NCI-H187 (cell line): ENCODE measurements at regions not wholly inside any gene's neighbourhood (a gene's known extent, or its start where the extent isn't known, plus 50 kb on each side); places are given as distances from the start of the nearest gene placed in this dataset.

ENCODE experiments used
- DNase-seq, 2 experiments: peaks; one replicate each; lab custom pipeline; 2025; lab: John Stamatoyannopoulos, UW

DNA sequence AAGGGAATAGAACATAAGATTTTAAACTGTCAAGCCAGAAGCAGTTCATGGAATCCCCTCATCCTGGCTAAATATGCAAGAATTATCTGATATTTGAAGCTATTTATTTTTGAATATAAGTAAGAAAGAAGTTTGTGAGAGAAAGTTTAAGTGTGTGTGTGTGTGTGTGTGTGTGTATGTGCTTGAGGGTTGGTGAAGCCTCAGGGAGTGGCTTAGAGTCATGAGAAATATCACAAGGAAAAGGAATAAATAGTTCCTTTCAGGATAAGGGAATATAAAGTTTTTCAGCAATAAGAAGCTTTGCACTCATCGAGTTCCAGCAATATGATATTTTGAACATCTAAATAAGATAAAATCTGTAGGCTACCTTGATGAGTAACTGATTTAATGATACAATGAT, 359.6 kb downstream of the MEIS1 start:
- no peak for DNase-seq

DNA sequence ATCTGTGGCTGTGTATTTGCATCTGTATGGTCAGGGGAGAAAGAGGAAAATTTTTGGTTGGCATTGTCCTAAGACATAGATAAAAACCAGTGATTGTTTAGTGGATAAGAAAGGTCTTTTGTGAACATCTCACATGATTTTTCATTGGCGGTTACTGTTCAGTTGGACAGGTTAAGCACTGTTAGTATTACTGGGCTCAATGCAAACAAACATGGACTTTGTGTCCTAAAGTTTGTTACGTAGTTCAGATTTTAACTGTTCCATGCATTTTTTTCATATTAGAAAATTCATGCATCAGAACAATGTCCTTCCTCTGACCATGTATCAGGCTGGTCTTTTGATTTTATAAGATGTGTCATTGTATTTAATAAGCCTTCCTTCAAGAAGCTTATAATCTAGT, 368.0 kb downstream of the MEIS1 start:
- DNase-seq: no peak

DNA sequence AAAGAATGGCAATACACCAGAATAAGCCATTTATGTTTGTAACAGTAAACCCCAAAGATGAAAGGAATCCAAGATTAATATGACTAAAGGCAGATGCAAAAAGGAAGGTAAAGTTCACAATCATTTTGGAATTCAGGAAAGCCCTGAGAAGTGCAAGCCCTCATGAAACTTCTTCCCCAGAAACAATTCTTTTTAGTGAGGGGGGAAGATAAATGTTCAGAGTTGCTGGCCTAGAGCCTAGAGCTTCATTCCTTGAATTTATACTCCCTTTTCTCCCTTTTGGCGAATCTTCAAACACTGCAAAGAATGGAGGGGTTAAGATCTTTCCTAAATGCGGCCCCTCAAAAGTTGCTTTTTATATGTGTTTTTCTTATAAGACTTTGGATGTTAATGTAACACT, 368.8 kb downstream of the MEIS1 start:
- no peak for DNase-seq

DNA sequence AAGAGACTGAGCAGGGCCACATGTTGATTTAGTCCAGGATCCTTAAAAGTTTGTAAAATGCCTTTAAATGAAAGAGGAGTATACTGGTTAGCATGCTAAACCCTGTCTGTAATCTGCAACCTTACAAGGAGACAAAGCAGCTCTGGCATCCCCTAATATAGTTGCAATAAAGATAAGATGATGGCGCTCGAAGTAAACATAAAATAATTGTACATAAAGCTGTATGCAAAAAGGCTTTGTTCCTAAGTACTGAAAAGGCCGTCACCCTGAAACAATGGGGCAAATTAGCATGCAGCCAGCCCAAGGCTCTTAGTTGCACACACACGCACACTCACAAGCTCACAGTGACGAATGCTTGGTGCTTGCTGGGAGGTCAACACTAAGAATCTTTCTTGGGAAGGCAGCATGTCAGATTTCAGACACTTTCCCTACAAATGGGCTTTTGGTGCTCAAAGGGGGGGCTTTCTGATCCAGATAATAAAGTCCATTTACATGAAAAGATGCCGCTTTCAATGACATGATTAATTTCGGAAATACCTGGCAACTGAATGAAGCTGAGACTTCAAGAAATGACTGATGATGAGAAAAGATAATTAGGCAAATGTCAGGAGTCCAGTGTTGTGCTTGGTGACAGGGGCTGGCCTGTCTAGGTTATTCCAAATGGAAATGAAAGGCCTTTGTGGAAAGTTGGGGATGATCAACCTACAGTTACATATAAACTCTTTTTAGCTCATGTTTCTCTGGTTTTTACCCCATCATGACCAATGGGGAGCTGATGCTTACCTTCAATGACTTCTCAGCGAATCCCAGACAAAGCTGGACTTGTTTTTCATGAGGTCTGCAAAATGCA, 370.3 kb downstream of the MEIS1 start:
- DNase-seq: no peak

DNA sequence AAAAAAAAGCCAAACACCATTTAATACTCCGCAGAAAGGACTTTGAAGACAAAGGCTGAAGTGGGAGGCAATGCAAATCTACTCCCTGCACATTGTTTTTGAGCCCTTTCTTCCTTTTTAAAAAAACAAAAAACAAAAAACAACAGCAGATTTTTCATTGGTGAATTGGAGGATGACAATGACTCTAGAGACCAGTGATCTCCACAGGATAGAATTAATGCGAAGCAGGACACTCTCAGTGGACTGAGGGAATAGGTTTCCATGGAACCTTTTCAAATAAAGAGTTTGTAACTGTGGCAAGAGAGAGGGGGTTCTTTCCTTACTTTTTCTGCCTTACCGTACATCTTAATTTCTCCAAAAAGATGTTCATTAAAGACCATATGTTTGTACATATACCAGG, 371.0 kb downstream of the MEIS1 start:
- DNase-seq: no peak

DNA sequence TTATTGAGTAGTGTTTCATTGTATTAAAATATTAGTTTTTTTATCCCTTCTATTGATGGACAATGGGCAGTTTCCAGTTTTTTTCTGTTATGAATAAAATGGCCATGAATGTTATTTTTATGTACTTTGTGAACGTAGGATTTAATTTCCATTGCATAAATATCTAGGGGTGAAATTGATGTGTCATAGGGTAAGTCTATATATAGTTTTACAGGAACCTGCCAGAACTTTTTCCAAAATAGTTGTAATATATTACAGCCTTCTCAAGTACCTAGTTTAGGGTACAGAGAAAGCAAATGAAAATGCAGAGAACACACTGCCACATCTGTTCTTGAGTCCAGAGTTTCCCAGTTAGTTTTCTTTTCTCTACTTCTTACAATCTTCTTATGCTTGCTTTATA, 378.6 kb downstream of the MEIS1 start:
- no peak for DNase-seq

DNA sequence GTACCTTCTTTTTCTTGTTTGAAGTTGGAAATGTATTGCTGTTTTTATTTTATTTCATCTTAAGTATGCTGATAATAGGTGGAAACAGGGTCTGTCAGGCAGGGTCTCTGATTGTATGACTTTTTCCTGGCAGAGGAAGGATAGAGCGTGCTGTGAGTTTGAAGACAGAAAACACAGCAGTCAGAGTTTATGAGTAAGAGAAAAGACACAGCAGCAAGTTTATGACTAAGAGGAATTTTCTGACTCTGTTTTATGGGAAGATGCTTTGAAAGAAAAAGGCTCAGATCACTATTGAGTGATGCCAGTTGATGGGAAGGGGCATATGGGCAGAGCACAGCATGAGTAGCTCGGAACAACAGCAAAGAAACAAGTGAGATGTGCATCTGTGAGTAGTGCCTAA, 379.1 kb downstream of the MEIS1 start:
- no peak for DNase-seq

DNA sequence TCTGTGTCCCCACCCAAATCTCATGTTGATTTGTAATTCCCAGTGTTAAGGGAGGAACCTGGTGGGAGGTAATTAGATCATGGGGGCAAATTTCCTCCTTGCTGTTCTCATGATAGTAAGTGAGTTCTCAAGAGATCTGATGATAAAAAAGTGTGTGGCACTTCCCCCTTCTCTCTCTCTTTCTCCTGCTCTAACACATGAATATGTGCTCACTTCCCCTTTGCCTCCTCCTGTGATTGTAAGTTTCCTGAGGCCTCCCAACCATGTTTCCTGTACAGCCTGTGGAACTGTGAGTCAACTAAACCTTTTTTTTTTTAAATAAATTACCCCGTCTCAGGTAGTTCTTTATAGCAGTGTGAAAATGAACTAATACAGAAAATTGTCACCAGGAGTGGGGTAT, 380.0 kb downstream of the MEIS1 start:
- no peak for DNase-seq

DNA sequence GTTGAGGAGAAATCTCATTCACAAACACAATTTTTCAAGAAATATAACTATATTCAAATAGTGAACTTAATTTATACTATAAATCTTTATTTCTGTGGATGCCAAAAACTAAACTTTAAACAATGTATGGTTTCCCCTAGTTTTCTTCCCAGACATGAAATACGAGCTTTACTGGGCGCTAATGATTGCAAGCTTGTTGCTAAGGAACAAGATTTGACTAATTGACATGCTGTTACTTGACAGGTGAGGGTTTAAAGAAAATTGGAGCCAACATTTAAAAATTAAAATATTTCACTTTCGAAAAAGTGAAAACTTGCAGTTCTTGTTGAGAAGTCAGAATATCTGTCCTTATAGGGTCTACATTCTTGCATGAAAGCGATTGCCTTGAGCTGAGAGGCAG, 381.0 kb downstream of the MEIS1 start:
- no peak for DNase-seq

DNA sequence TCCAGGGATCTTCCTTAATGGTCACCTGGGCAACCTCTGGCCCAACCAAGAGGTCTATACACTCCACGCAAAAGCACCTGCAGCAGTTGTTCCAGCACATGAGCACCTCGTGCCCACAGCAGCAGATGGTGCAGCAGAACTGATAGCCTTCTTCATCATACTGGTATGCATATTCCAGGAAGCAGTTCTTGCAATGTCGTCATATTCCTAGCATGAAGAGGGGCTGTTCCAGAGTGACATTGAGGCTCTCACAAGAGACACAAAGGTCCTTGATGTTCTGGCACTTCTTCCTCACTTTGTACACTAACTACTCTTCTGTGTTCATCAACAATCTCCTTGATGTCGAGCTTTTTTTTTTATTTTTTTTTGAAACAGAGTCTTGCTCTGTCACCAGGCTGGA, 386.2 kb downstream of the MEIS1 start:
- no peak for DNase-seq

DNA sequence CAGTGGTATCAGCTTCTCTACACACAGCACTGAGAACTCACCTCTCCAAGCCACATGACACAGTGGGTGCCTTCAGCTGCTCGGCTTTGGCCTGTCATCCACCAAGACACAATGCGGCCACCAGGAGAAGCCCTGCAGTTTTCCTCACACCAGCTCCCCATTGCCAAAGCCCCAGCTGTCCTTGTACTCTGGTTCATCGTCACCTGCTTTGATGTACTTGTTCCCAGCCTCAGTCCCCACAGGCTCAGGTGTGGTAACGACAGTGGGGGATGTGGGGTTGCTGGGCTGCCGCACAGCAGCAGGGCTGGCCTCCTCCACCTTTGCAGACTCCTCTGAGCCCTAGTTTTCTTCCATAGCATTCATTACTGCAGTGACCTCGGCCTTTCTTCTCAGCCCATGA, 387.3 kb downstream of the MEIS1 start:
- no peak for DNase-seq

DNA sequence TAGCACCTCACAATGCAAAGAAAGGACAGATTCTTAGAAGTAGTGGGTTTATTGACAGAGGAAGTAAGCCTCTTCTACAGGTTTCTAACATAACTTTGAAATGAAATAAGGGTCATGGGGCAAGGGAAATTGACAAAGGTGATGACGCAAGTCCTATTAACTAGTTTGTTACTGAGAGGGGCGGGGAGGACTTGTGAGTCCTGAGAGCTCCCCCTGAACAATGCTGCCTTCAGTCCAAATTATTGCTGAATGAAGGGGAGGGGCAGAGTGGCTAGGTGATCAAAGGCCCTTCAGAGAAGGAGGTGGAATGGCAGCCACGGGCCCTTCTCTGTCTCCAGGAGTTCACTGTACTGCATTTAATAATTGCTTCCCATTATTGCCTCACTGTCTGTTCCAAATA, 390.0 kb downstream of the MEIS1 start:
- DNase-seq: no peak

DNA sequence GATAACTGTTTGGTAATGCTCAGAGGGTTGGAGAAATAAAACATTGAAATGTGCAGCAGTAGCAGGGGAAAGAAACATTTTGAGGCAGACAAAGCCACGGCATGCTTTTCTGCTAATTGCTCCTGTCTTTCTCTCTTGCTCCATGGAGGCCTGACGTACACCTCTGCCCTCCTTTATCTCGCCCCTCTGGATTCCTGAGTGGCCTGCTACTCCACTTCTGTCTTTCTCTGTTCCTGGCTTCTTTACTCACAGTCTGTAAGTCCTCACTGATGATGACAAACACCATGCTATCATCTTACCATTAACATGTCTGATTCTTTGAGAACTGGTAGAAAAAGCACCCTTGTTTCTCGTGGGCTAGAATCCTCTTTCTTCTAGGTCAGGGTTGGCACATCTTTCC, 392.9 kb downstream of the MEIS1 start:
- no peak for DNase-seq

DNA sequence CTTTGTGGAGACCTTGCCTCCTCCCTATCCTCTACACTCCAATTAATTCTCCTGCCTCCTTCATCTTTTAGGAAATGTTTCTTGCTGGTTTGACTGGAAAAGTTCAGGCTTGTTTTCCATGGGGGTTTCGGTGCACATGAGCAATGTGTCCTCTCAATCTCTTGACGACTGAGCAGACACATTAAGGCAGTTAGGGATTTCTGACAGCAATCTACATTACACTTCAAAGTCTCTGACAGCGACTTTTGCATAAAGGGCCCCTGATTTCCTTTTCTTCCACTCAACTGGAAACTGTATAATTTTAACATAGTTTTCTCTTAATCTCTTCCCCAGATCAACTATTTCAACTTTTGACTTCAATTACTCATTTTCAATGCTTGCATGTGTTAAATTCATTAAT, 394.0 kb downstream of the MEIS1 start:
- no peak for DNase-seq

DNA sequence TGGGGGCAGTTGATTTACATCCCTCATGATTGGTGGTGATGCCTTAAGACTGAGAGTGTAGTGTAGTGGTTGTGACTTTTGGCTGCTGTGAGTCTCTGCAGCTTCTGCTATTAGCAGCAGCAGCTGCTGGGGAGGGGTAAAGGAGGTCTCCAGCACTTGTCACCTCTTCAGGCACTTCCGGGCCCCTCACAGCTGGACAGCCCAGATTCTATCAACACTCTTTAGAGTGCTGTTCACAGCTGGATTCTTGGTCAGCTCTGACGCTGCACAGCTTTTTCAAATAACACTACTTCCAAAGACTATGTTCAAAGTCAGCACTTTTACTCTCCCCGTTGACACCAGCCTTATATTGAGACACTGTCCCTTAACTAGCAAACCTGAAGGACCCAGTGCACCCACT, 396.0 kb downstream of the MEIS1 start:
- no peak for DNase-seq

DNA sequence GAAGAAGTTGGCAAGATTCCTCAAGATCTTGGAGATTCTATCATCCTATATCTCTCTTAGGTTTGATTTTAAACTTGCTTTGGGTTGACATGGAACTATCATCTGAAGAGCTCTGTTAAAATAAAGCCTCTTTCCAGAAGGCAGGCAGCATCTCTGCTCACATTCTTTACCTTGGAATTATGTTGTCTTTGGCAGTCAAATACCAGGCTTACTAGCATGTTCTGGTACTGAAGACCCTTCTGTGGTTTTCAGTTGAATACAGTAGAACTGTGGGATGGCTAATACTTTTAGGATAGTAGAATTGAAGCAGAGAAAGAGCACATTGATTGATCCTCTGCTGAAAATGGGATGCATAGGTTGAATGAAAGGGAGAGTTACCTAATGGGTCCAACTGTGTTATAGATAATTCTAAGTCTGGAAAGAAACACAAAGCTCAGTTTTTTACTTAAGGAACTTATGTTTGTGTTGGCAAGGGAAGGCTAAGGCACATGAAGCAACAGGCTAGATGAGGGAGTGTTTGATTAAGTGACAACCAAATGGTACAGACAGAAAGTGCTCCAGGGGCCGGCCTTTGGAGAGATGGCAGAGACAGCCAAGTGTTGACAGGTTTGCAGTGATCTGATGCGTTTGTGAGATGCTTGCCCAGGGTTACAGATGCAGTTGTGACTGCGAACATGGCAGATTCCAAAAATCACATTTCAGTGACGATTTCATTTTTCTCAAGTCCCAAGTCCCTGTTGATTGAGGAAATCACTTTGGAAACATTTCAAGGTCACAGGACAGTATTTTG, 397.9 kb downstream of the MEIS1 start:
- DNase-seq: no peak

DNA sequence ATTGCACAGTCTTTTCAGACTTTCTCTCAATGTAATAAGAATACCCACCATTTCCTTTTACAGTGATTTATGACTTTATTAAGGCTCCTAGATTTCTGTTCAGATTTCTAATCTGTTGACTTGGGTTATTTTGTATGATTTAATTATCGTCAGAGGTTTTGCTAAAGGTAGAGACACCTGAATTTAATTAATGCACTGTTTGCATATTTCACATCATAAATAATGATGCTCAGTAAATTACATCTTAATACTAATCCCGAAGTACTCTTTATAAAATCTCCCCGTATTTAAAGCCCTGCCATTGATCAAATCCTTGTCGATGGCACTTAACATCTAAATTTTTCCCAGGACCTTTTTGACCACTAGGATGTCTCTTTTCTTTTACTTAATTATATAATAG, 399.9 kb downstream of the MEIS1 start:
- no peak for DNase-seq

DNA sequence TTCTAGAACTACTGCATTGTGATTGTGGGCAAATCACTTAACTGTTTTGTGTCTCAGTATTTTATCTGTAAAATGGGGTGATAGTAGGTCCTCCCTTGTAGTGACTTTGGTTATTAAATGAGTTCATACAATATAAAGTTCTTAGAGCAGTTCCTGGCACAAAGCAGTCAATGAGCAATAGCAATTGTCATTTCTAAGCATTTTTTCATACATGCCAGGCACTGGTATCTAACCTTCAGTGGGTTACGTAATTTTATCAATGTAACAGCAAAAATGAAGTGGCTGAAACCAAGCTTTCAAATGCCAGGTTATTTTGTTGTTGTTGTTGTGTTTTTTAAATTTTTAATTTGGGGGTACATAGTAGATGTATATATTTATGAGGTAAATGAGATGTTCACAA, 401.9 kb downstream of the MEIS1 start:
- no peak for DNase-seq

DNA sequence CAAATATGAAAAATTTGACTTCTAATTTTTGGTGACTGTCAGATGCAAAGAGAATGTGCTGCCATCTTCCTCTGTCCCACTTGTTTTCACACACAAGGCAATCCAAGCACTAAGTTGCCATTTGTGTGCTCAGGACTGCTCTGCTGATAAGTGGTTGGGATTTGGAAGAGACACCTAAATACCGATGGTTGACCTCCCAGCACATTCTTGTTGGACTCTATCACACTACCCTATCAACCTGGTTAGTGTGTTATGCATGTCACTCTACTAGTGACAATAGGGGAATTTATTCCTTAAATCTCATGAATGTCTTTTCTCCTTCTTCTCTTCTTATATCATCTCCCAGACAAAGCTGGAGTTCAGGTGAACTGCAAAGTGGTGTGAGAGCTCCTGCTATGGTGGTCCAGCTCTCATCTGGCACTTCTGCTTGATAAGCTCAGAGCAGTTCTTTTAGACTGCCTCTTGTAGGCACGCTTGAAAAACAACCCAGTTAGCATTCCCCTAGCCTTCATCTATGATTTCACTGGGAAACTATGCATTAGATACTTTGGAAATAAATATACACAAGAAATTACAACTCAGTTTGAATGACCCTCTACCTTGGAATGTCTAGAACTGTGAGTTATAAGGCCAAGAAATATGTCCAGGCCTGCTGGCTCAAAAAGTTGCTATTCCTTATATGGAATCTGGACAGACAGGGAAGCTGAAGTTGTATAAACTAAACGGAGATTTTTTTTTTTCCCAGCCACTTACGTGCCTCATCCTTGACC, 404.8 kb downstream of the MEIS1 start:
- DNase-seq: no peak

DNA sequence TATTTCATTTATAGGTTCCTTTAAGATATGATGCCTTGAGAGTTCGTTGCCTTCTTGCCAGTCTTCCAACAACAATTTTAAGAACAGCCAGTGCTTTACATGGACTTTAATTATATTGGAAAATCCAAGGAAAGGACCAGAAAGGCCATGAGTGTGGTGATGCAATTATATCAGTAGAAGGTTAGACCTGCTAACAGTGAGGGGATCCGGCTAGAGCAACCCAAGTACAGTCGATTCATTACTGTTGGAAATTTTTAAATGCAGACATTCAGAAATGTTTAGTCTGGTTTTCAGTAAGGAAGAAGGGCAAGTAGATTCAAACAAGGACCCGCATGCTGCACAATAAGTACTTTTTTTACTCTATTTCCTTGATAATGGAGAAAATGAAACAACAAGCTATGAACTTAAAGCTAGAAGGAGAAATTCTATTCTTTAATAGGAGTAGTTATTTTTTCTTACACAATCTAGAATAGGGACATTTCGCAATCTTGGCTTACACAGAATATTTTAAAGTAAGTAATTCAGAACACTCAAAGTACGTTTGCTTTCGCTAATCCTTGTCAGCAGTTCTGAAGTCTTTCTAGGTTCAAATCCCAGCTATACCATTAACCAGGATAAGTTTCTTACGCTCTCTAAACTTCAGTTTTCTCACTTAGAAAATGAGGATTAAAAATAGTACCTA, 405.5 kb downstream of the MEIS1 start:
- DNase-seq: no peak

DNA sequence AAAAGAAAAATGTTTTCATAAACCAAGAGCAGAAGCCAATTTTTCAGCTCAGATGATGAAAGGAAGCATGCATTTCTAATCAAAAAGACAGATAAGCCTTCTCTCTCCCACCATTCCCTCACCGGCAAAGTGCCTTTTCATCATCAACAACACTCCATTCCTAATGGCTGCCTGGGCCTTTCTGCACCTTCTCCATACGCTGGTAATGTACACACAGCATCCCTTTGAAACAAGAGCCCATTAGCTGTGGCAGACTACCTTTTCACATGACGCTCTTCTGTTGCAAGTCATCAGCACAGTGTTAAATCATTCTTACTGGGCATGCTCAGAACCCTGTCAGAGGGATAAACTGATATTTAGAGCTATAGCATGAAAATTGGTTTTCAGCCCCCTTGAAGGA, 408.9 kb downstream of the MEIS1 start:
- DNase-seq: peak in 1 of 2 experiments; percentile 21

DNA sequence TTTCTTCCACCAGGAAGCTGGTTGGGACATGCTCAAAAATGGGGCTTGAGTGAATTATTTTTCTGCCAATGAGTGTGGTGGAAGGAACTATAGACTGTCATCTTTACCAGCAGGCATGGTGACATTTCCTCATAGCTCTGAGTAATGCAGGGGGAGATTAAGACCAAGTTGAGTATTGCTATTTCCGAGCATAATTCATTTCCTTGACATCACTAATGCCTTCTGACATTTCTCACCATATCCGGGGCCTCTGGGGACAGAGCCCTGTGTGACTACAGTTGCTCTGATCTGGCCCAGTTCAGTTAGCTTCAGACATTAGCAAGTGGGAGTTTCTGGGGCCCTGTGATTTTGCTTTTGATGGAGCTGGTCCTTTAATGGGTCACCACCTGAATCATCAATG, 410.4 kb downstream of the MEIS1 start:
- DNase-seq: no peak
